Testis (tissue), 2 donors: ENCODE measurements at regions not wholly inside any gene's neighbourhood (a gene's known extent, or its start where the extent isn't known, plus 50 kb on each side); places are given as distances from the start of the nearest gene placed in this dataset.

Experiments
- CTCF ChIP-seq, 3 experiments: fragments of 450-650 bp in 2 of 3; fragments of 200-600 bp in 1 of 3; sonication (generic) in 1 of 3; IDR thresholded peaks; one replicate each; pipeline ENCODE4 v1.5.1; 2016 to 2019; ENCODE audit warnings: antibody characterized with exemption in 3 of 3, mild to moderate bottlenecking in 2 of 3, moderate library complexity in 1 of 3
- POLR2A ChIP-seq: fragments of 450-650 bp; IDR thresholded peaks from one replicate; pipeline ENCODE4 v1.6.1; 2017; ENCODE audit warnings: antibody characterized with exemption, mild to moderate bottlenecking, moderate library complexity

- no peak for TF ChIP-seq CTCF (IDR thresholded peaks at IDR 0.05)
- no peak for TF ChIP-seq POLR2A
Observed at GRCh38 chr1:58076258-58076657, 470.3 kb downstream of the OMA1 start.
